Fibroblast of skin of right quadriceps (primary cell): ENCODE measurements at regions not wholly inside any gene's neighbourhood (a gene's known extent, or its start where the extent isn't known, plus 50 kb on each side); places are given as distances from the start of the nearest gene placed in this dataset.
"Not testable (repeated sequence)": the region's sequence is repeated elsewhere in the genome, so short reads cannot be mapped to it uniquely, and the experiment has no call there.

ENCODE experiments used
- DNase-seq: peaks from one replicate; pipeline ENCODE4 v3.0.0-alpha.2; 2013

- DNase-seq: no peak
These were observed 499.3 kb upstream of the TMEM132C start for GRCh38 chr12:127767656-127768055.

- no peak for DNase-seq
These were observed 496.9 kb upstream of the TMEM132C start for GRCh38 chr12:127770118-127770517.

GRCh38 chr12:127771546-127771945, 495.4 kb upstream of the TMEM132C start:
- DNase-seq: no peak

GRCh38 chr12:127773520-127773919, 493.4 kb upstream of the TMEM132C start:
- no peak for DNase-seq

DNA sequence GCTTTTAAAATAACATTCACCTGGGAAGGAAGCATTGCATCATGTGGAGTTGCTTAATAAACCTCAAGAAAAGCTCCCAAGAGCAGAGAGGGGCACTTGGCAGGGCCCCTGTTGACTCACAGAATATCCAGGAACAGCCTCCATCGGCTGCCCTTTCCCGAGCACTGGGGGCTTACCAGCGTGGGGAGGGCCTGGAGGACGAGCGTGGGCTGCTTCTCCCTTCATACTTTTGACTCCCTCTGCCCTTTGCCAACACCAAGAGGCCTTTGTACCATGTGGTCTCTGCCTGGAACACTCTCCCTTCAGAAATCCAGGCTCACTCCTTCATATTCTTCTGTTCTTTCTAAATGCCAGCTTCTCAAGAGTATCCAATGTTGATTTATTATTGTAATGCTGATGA, 492.1 kb upstream of the TMEM132C start:
- DNase-seq: no peak

DNA sequence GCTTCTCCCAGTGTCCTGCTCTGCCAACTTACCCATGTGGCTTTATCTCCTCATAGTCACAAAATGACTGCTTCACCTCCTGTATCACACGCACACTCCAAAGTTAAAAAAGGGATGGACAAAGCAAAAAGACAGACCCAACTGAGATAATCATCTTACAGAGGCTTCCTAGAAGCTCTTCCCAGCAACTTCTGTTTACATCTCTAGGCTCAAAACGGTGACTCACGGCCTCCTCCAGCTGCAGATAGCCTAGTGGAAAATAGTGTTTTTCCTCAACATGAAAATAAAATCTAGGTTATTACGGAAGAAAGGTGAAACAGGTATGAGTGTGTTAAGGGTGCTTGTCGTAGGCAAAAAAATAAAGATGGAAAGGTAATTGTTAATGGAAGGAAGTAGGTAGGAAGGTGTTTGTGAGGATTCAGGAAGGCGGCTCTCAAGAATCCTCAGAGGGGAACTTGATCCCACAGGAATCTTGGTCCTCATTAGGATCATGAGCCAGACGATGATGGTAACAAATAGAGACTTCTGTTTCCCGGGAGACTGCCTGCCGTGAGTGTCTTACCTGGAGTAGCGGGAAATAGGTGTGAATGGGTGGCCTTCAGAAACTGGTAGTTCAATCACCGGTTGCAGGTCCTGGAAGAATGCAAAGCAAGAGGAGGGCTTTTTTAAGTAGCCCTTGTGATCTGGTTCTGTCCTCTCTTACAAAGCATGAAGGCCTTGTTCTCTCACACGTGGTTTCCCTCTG, 487.5 kb upstream of the TMEM132C start:
- DNase-seq: peak; percentile 14

GRCh38 chr12:127780881-127781280, 486.1 kb upstream of the TMEM132C start:
- DNase-seq: no peak

GRCh38 chr12:127781336-127781735, 485.6 kb upstream of the TMEM132C start:
- no peak for DNase-seq

DNA sequence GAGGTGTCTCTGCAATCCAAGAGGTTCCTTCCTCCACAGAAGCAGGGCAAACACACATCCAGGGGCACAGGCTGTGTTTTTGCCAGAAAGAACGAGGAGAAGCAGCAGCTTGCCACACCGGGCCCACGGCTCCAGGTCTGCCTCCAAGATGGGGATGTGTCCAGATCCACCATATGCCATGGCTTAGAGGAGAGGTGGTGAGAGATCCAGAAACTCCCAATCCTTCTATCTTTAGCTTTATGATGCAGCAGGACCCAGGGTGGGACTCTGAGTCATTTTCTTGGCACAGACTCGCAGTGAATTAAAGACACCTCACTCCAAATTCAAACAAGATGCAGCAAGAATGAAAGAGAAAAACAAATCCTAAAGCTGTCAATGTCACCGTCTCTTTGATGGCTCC, 481.4 kb upstream of the TMEM132C start:
- peak; percentile 91 for DNase-seq

GRCh38 chr12:127785986-127786590, 480.9 kb upstream of the TMEM132C start:
- DNase-seq: no peak

GRCh38 chr12:127787544-127787943, 479.4 kb upstream of the TMEM132C start:
- no peak for DNase-seq

- no peak for DNase-seq
These were observed 476.6 kb upstream of the TMEM132C start for GRCh38 chr12:127790376-127790775.

GRCh38 chr12:127791217-127791616, 475.8 kb upstream of the TMEM132C start:
- DNase-seq: no peak

GRCh38 chr12:127797918-127798317, 469.1 kb upstream of the TMEM132C start:
- DNase-seq: no peak

- DNase-seq: no peak
These were observed 464.7 kb upstream of the TMEM132C start for GRCh38 chr12:127802271-127802670.

GRCh38 chr12:127803545-127803944, 463.4 kb upstream of the TMEM132C start:
- DNase-seq: peak; percentile 26

- peak; percentile 85 for DNase-seq
These were observed 457.7 kb upstream of the TMEM132C start for GRCh38 chr12:127809275-127809674.

DNA sequence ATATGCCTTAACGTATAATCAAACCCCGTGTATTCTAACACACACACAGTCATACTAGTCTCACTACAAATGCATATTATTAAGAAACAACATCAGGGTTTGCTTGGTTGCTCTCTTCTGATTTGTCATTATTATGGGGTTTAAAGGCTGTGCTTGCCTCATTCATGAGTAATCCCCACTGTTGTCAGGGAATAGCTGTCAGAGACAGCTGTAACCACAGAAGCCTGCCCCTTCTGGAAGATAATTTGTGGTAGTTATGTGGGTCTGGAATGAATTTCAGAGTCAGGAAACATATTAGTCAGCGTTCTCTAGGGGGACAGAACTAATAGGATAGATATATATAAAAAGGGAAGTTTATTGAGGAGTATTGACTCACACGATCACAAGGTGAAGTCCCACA, 456.9 kb upstream of the TMEM132C start:
- peak; percentile 99 for DNase-seq

GRCh38 chr12:127810459-127810858, 456.5 kb upstream of the TMEM132C start:
- DNase-seq: not testable (repeated sequence)

GRCh38 chr12:127811988-127812387, 455.0 kb upstream of the TMEM132C start:
- DNase-seq: peak; percentile 94

DNA sequence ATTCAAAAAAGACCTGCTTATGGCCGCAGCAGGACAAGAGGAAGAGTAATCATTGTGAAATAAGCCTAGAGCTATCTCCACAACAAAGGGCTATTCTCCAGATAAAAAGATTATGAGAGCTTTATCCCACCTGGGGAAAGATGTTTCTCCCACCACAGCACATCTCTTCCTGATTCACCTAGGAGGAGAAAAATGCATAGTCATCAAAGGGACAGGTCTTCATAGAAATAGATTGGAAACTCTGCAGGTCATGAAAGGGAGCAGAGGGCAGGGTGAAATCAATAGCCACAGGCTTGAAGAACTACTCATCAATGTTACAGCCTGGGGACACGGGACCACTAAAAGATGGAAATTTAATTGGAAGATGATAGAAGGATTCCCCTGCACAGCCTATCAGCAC, 453.8 kb upstream of the TMEM132C start:
- DNase-seq: no peak

- peak; percentile 64 for DNase-seq
These were observed 447.9 kb upstream of the TMEM132C start for GRCh38 chr12:127819056-127819455.

DNA sequence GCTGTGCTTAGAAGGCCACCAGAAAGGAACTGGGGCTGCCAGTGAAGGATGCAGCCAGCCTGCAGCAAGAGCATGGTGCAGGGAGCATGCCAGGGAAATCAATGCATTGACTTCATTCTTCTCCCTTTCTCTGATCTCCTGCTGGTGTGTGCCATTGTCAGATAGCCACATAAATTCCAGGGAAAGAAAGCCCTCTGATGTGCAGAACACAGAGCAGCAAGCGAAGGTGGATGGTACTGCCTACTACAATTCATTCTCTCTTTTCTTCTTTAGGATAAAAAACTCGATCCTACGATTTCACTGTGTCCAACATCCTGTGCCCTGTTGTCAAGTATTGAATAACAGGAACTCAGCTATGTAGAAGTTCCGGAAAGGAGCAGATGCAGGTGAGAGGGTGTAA, 446.7 kb upstream of the TMEM132C start:
- DNase-seq: no peak

- DNase-seq: no peak
These were observed 446.1 kb upstream of the TMEM132C start for GRCh38 chr12:127820846-127821245.
